ENCODE measurements at regions not wholly inside any gene's neighbourhood (a gene's known extent, or its start where the extent isn't known, plus 50 kb on each side); places are given as distances from the start of the nearest gene placed in this dataset.

DNA sequence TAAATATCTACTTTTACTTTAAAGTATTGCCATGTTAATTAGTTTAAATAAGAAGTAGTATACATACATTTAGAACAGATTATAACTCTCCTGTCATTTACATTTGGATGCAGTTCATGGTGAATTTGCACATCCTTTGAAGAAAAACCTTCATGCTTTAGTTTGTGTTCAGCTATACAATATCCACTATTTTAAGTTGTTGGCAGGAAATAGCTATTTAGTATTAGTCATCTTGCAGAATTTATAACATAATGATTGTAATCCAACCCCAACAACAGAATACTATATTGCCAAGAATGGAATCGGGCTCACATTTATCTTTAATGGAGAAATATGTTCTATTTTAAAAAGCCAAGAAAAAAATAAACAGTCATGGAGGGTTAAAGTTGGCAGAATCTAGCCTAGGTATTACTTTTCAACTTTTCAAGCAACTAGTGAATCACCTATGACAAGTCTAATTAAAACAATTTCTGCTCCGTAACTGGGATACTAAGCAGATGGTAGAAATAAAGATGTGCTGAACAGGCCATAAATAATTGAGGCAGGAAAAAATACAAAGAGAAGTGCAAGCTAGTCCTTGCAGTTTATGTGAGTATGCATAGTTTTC is 1170.6 kb upstream of the NUDT12 start:
- Mint-ChIP-seq H3K27me3 (ENCODE audit: unreplicated experiment) (no peaks in the 10 kb centered on the region), H3K4me1 (ENCODE audit: unreplicated experiment) (no peaks in the 10 kb centered on the region), H3K4me3 (ENCODE audit: unreplicated experiment) (no peak overlapping the region), H3K9me3 (ENCODE audit: unreplicated experiment) (no peaks in the 10 kb centered on the region), H3K36me3 (ENCODE audit: low read depth, unreplicated experiment) (no peaks in the 10 kb centered on the region), H3K27ac (ENCODE audit: unreplicated experiment) (no peak overlapping the region)
- TF ChIP-seq, protein P1, sequence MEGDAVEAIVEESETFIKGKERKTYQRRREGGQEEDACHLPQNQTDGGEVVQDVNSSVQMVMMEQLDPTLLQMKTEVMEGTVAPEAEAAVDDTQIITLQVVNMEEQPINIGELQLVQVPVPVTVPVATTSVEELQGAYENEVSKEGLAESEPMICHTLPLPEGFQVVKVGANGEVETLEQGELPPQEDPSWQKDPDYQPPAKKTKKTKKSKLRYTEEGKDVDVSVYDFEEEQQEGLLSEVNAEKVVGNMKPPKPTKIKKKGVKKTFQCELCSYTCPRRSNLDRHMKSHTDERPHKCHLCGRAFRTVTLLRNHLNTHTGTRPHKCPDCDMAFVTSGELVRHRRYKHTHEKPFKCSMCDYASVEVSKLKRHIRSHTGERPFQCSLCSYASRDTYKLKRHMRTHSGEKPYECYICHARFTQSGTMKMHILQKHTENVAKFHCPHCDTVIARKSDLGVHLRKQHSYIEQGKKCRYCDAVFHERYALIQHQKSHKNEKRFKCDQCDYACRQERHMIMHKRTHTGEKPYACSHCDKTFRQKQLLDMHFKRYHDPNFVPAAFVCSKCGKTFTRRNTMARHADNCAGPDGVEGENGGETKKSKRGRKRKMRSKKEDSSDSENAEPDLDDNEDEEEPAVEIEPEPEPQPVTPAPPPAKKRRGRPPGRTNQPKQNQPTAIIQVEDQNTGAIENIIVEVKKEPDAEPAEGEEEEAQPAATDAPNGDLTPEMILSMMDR (IDR thresholded peaks at IDR 0.05; ENCODE audit: unreplicated experiment): no peak
- no peak for DNase-seq (ENCODE audit: low spot score)

DNA sequence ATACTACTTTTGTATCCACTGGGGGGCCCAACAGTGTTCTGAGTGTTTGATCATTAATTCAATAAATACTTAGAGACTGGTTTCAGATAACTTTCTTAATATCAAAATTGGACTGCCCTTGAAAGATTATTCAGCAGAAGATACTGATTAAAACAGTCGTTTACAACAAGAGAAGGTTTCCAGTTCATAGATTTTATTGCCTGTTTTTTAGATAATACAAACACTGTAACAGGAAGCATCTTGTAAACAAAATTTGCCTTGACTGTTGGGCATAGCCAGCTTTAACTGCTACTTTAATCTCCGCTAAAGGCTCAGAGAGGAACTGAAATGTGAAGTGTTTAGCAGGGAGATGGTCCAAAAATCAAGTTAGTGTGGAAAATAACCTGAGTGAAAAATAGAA is 1168.7 kb upstream of the NUDT12 start:
- Mint-ChIP-seq H3K4me1 (ENCODE audit: unreplicated experiment) (no peaks in the 10 kb centered on the region), H3K27me3 (ENCODE audit: unreplicated experiment) (no peaks in the 10 kb centered on the region), H3K4me3 (ENCODE audit: unreplicated experiment) (no peak overlapping the region), H3K36me3 (ENCODE audit: low read depth, unreplicated experiment) (no peaks in the 10 kb centered on the region), H3K9me3 (ENCODE audit: unreplicated experiment) (no peaks in the 10 kb centered on the region), H3K27ac (ENCODE audit: unreplicated experiment) (no peak overlapping the region)
- DNase-seq (ENCODE audit: low spot score): no peak
- TF ChIP-seq, protein P1 (IDR thresholded peaks at IDR 0.05; ENCODE audit: unreplicated experiment): no peak

DNA sequence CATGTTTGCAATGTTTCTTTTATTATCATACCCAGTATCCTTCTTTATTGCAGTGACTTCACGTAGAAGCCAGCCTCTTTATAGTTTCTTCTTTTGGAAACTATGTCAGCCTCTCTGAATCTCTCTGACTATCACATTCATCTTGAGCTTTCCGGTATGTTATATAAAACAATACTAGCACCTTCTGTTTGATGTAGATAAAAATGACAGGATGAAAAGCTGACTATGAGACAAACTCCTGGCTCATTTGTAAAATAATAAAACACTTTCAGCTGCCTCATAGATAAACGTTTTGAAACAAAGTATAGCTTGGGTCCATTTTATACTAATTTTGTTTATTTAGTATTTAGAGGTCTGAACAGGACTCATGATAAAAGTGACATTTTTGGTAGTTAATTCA is 1145.4 kb upstream of the NUDT12 start:
- H3K27ac Mint-ChIP-seq (ENCODE audit: unreplicated experiment): no peak overlapping the region
- no peaks in the 10 kb centered on the region for H3K9me3 Mint-ChIP-seq (ENCODE audit: unreplicated experiment)
- DNase-seq (ENCODE audit: low spot score): no peak
- H3K4me1 Mint-ChIP-seq (ENCODE audit: unreplicated experiment): peaks cover 4% of the 10 kb centered on the region
- H3K4me3 Mint-ChIP-seq (ENCODE audit: unreplicated experiment): no peak overlapping the region
- no peaks in the 10 kb centered on the region for H3K36me3 Mint-ChIP-seq (ENCODE audit: low read depth, unreplicated experiment)
- no peaks in the 10 kb centered on the region for H3K27me3 Mint-ChIP-seq (ENCODE audit: unreplicated experiment)
- TF ChIP-seq, protein P1 (IDR thresholded peaks at IDR 0.05; ENCODE audit: unreplicated experiment): no peak

DNA sequence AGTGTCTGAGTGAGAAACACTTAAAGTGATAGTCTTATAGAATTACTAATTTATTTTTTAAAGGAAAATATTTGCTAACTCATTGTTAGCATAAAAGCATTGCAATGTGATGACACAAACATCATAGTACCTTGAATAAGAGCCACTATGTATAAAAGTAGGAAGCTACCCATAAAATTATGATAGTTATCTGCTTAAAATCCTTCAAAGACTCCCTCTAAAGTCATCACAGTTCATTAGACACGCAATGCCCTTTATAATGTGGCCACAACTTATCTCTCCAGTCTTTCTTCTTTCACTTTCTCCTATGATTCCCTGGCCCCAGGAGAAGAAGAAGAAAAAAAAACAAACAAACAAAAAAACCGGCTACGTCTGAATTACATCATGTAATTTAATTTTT is 1144.0 kb upstream of the NUDT12 start:
- Mint-ChIP-seq H3K4me1 (ENCODE audit: unreplicated experiment) (peaks cover 4% of the 10 kb centered on the region), H3K36me3 (ENCODE audit: low read depth, unreplicated experiment) (no peaks in the 10 kb centered on the region), H3K27me3 (ENCODE audit: unreplicated experiment) (no peaks in the 10 kb centered on the region), H3K4me3 (ENCODE audit: unreplicated experiment) (no peak overlapping the region), H3K9me3 (ENCODE audit: unreplicated experiment) (no peaks in the 10 kb centered on the region), H3K27ac (ENCODE audit: unreplicated experiment) (no peak overlapping the region)
- DNase-seq (ENCODE audit: low spot score): no peak
- TF ChIP-seq, protein P1 (IDR thresholded peaks at IDR 0.05; ENCODE audit: unreplicated experiment): no peak

DNA sequence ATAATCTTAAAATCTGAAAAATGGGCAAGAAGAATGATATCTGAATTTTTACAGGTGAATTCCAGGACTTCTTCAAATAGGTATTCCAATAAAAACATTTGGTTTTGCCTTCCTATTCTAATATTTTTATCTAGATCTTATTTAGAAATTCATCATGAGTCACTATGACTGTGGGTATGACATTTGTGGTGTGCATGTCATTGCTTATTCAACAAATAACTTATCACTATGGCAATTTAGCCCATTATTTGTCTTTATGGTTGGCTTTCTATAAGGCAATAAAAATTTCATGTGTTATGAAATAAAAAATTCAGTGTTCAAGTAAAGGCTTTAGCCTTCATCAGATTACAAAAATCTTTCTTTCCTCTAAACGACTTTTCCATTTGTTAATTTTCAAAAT is 1139.6 kb upstream of the NUDT12 start:
- Mint-ChIP-seq H3K4me3 (ENCODE audit: unreplicated experiment) (no peak overlapping the region), H3K4me1 (ENCODE audit: unreplicated experiment) (no peaks in the 10 kb centered on the region), H3K27me3 (ENCODE audit: unreplicated experiment) (no peaks in the 10 kb centered on the region), H3K36me3 (ENCODE audit: low read depth, unreplicated experiment) (peaks cover 3% of the 10 kb centered on the region), H3K9me3 (ENCODE audit: unreplicated experiment) (peaks cover 14% of the 10 kb centered on the region), H3K27ac (ENCODE audit: unreplicated experiment) (no peak overlapping the region)
- no peak for DNase-seq (ENCODE audit: low spot score)
- TF ChIP-seq, protein P1 (IDR thresholded peaks at IDR 0.05; ENCODE audit: unreplicated experiment): no peak

Data from endothelial cell (in vitro differentiated cells).